Neuron (in vitro differentiated cells): ENCODE measurements at regions not wholly inside any gene's neighbourhood (a gene's known extent, or its start where the extent isn't known, plus 50 kb on each side); places are given as distances from the start of the nearest gene placed in this dataset.

Source experiments
- H2AFZ ChIP-seq: one replicate; pipeline ENCODE4 v1.6.1; 2013; ENCODE audit warnings: low read depth, mild to moderate bottlenecking, inconsistent platforms, low read length, moderate library complexity
- H3K27me3 ChIP-seq: one replicate; pipeline ENCODE4 v1.6.1; 2013; ENCODE audit warnings: low read length; ENCODE audit not compliant: insufficient read depth
- H3K36me3 ChIP-seq: one replicate; pipeline ENCODE4 v1.6.1; 2013; ENCODE audit warnings: low read length; ENCODE audit not compliant: insufficient read depth
- H3K4me1 ChIP-seq: one replicate; pipeline ENCODE4 v1.6.1; 2013; ENCODE audit warnings: low read length; ENCODE audit not compliant: insufficient read depth
- H3K4me3 ChIP-seq: 2 replicates; pipeline ENCODE4 v1.5.1; 2013; ENCODE audit warnings: mild to moderate bottlenecking, low read length, moderate library complexity
- H3K9me3 ChIP-seq: one replicate; pipeline ENCODE4 v1.6.1; 2013; ENCODE audit warnings: low read length

DNA sequence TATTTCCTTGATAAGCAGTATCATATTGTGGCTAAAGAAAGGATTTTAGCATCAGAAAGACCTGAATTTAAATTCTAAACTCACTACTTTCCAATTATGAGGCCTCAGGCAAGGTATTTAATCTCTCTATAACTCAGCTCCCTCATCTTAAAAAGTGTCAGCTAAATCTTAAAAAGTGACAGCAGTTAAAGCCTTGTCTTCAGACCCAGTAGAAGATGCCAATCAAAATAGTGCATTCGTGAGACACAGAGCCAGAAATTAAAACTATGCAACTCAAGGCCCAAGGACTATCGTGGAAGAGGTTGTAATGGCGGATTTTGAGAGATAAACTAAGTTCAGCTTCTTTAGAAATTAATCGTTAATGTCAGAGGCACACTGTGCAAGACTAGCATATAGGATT is 677.5 kb upstream of the BRINP3 start:
- H3K36me3 ChIP-seq = no peaks in the 10 kb centered on the region
- H3K9me3 ChIP-seq = no peaks in the 10 kb centered on the region
- H3K4me3 ChIP-seq = no peak overlapping the region
- H3K4me1 ChIP-seq = no peaks in the 10 kb centered on the region
- no peak overlapping the region for H2AFZ ChIP-seq
- no peaks in the 10 kb centered on the region for H3K27me3 ChIP-seq

DNA sequence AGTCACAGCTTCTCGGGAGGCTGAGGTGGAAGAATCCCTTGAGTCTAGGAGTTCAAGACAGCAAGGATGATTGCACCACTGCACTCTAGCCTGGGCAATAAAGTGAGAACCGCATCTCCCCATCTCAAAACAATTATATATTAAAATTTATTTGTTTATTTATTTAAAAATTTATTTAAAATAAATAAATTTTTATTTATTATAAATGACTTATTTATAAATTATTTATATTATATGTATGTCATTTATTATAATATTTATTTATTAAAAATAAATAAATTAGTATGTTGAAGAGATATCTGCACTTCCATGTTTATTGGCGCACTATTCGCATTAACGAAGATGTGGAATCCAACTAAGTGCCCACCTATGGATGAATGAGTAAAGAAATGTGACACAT is 683.2 kb upstream of the BRINP3 start:
- Histone ChIP-seq H2AFZ (no peak overlapping the region), H3K4me3 (no peak overlapping the region), H3K9me3 (no peaks in the 10 kb centered on the region), H3K36me3 (no peaks in the 10 kb centered on the region), H3K27me3 (no peaks in the 10 kb centered on the region), H3K4me1 (no peaks in the 10 kb centered on the region)

DNA sequence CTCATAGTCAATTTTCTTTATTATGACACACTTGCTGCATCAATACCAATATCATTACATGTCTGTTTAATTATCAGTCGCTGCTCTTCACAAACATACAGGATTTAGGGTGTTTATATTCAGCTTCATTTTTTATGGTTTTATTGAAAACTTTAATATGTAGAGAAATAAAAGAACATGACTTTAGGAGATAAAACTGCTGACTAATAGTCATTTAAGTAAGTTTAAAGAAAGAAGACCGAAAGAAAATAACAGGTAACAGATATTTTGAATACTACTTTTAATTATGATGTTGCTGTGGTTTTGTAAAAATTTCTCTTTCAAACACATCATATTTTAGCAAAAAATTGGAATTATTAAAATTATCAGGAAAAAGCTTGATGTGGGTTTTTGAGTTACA is 685.1 kb upstream of the BRINP3 start:
- H2AFZ ChIP-seq = no peak overlapping the region
- no peaks in the 10 kb centered on the region for H3K9me3 ChIP-seq
- no peak overlapping the region for H3K4me3 ChIP-seq
- no peaks in the 10 kb centered on the region for H3K36me3 ChIP-seq
- H3K27me3 ChIP-seq = no peaks in the 10 kb centered on the region
- H3K4me1 ChIP-seq = no peaks in the 10 kb centered on the region

DNA sequence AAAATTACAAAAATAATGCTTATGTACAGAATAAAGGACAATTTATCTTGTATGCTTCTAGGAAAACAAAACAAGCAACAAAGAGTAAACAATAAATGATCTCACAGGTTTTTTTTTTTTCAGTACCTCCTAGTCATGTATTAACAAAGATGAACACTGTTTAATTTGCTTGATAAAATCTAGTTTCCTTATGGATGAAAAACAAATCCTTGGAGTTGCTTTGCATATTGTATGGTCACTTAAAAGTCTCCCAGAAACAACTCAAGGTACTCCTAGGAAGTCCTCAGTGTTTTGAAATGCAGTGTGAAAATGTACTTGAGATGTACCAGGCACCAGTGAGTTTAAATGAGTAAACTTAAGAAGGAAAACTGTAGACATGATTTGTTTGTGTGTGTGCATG is 686.0 kb upstream of the BRINP3 start:
- no peaks in the 10 kb centered on the region for H3K27me3 ChIP-seq
- no peaks in the 10 kb centered on the region for H3K36me3 ChIP-seq
- no peak overlapping the region for H2AFZ ChIP-seq
- no peaks in the 10 kb centered on the region for H3K9me3 ChIP-seq
- no peaks in the 10 kb centered on the region for H3K4me1 ChIP-seq
- H3K4me3 ChIP-seq = no peak overlapping the region

DNA sequence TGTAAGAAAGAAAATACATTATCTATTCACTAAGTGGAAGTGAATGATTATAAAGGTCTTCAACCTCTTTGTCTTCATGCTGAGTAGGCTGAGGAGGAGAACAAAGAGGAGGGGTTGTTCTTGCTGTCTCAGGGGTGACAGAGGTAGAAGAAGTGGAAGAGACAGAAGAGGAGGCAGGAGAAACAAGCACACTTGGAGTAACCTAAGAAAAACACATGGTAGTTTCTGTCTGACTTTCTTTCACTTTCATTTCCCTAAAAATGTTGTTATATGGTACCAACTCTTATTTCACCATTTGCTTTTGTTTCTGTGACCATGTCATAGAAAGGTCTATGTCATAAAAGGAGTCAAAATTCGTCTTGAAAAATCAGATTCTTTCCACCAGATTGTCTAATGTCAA is 696.6 kb upstream of the BRINP3 start:
- no peak overlapping the region for H3K4me3 ChIP-seq
- no peak overlapping the region for H2AFZ ChIP-seq
- peaks cover 13% of the 10 kb centered on the region for H3K4me1 ChIP-seq
- no peaks in the 10 kb centered on the region for H3K36me3 ChIP-seq
- H3K9me3 ChIP-seq = no peaks in the 10 kb centered on the region
- H3K27me3 ChIP-seq = no peaks in the 10 kb centered on the region

DNA sequence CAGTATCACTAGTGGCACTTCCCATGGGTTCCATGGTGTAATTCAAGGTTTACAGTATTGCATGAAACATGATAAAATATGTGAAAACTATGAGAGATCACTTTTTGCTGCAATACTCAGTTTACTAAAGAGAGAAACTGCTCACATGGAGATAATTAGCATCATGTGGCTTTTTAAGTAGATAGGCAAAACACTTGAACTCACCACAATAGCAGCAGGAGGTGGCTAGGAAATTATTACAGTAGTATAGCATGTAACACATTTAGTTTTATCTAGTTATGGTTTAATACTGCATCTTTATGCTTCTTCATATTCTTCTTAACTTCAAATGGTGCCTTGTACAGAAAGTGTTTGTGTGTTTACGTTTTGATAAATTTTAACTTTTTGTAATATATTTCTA is 698.5 kb upstream of the BRINP3 start:
- no peaks in the 10 kb centered on the region for H3K27me3 ChIP-seq
- no peaks in the 10 kb centered on the region for H3K9me3 ChIP-seq
- no peak overlapping the region for H3K4me3 ChIP-seq
- peaks cover 13% of the 10 kb centered on the region for H3K4me1 ChIP-seq
- no peak overlapping the region for H2AFZ ChIP-seq
- no peaks in the 10 kb centered on the region for H3K36me3 ChIP-seq

DNA sequence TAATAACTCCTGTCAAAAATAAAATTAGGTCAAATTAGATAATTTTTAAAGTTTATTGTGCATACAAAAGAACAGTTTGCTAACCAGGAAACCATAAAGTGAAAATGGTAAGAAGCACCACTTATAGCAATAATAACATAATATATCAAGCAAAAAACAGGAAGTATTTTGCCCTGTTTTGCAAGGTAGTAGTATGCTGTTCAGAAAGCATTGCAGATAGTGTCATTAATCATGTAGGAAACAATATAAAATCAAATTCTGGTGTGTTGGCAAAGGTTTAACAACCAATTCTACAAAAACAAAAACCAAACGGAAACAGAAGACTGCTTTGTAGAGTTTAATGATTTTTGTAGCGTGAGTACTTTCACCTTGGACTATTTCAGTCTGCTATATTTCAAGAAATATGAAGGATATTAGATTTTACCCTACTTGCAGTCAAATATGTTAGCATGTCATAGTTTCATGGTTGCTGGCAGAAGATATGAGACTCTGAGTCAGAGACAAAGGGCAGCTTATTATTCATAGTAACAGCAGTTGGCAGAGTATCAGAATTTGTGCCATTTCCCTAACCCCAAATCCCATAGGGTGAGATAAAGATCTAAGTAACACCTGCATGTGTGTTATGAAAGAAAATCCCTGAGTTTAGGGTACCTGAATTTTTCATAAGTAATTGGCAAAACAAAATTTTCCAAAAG is 729.0 kb upstream of the BRINP3 start:
- no peaks in the 10 kb centered on the region for H3K4me1 ChIP-seq

DNA sequence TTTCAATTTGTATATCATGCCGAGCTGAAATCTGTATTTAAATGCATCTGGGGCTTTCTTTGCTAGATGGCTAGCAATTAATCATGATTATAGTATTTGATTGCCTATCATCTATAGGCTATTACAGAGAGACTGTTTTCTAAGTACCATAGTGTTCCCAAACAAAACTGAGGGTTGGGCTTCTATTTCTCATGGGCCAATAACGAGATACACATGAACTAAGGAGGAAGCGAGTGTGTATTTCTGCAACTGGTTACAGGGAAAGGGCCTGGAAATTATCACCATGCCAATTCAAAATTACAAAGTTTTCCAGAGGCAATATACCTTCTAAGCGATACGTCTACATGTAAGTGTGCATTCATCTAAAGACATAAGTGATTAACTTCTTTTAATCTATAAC is 744.5 kb upstream of the BRINP3 start:
- no peak overlapping the region for H3K4me3 ChIP-seq
- no peaks in the 10 kb centered on the region for H3K27me3 ChIP-seq
- no peak overlapping the region for H2AFZ ChIP-seq
- H3K4me1 ChIP-seq = no peaks in the 10 kb centered on the region
- H3K36me3 ChIP-seq = no peaks in the 10 kb centered on the region
- H3K9me3 ChIP-seq = peaks cover 1% of the 10 kb centered on the region

More for the DNA sequence above, 729.0 kb upstream of the BRINP3 start:
- no peaks in the 10 kb centered on the region for H3K9me3 ChIP-seq
- no peak overlapping the region for H3K4me3 ChIP-seq
- no peak overlapping the region for H2AFZ ChIP-seq
- no peaks in the 10 kb centered on the region for H3K36me3 ChIP-seq
- H3K27me3 ChIP-seq = no peaks in the 10 kb centered on the region

DNA sequence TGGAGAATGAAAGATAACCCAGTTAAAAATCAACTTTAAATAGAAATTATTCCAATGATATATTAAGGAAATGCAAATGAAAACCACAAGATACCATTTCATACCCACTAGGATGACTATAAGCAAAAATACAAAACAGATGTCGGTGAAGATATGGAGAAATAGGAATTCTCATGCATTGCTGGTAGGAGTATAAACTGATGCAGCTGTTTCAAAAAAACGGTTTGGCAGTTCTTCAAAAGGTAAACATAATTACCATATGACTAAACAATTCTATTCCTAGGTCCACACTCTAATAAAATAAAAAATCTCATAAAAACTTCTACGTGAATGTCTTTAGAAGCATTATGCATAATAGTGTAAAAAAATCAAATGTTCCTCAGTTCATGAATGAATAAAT is 763.3 kb upstream of the BRINP3 start:
- Histone ChIP-seq H2AFZ (no peak overlapping the region), H3K36me3 (no peaks in the 10 kb centered on the region), H3K9me3 (peaks cover 2% of the 10 kb centered on the region), H3K27me3 (no peaks in the 10 kb centered on the region), H3K4me3 (no peak overlapping the region), H3K4me1 (no peaks in the 10 kb centered on the region)

DNA sequence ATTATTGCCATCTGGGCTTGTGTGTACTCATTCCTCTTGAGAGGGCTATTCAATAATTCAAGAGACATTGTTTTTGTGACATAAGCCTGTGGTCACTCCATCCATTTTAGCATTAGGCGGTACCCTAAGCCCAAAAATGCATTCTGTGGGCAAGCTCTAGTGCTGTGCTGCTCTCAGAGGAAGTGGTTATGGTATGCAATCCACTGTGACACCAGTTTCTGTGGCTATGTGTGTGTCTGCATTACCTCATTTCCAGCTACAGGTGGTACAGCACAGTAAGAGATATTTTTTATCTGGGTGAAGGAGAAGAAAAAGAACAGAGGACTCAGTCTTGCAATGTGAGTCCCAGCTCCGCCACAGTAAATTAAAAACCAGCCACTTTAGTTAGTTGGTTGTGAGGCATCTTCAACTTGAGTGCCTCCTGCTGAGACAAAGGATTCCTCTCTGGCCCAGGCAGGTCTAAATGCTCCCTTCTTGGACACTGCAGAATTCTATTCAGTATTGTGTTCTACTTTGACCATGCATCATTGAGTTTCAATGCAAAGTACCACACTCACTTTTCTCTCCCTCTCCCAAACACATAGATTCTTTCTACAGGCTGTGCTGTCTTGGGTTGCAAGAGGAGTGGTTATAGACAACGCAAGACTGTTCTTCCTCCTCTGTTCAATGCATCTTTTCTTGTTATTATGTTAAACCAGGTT is 777.8 kb upstream of the BRINP3 start:
- Histone ChIP-seq H3K27me3 (no peaks in the 10 kb centered on the region), H3K36me3 (no peaks in the 10 kb centered on the region), H3K4me3 (no peak overlapping the region), H2AFZ (no peak overlapping the region), H3K4me1 (peaks cover 3% of the 10 kb centered on the region), H3K9me3 (no peaks in the 10 kb centered on the region)

DNA sequence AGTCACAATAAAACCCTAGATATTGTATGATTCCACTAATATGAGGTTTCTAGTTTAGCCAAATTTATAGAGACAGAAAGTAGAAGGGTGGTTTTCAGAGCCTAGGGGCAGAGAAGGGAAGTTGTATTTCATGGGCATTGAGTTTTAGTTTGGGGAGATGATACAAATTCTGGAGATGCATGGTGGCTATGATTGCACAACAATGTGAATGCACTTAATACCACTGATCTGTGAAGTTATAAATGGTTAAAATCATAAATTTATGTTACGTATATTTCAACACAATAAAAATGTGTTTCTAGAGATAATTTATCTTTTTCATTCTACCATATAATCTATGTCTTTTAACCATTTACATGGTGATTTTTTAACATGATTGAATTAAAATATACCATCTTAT is 779.3 kb upstream of the BRINP3 start:
- no peaks in the 10 kb centered on the region for H3K9me3 ChIP-seq
- H3K36me3 ChIP-seq = no peaks in the 10 kb centered on the region
- no peaks in the 10 kb centered on the region for H3K27me3 ChIP-seq
- H3K4me3 ChIP-seq = no peak overlapping the region
- no peak overlapping the region for H2AFZ ChIP-seq
- peaks cover 3% of the 10 kb centered on the region for H3K4me1 ChIP-seq

DNA sequence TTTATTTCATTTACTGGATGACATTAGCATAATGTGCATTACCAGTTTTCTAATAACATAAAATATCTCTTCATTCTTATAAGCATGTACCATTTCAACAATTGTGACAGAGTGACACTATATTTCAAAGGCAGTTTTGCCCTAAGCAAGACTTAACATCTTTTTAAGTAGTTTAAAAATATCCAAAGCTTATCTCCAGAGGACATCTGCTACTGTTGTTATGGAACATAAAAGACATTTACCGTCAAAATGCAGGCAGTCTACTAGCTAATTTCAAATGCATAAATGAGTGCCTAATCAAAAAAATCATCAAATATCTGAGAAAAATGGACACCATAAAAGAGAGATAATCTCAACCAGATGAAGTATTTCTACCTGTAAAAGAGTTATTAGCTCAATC is 782.4 kb upstream of the BRINP3 start:
- no peaks in the 10 kb centered on the region for H3K27me3 ChIP-seq
- H3K4me1 ChIP-seq = peaks cover 3% of the 10 kb centered on the region
- no peak overlapping the region for H3K4me3 ChIP-seq
- no peaks in the 10 kb centered on the region for H3K36me3 ChIP-seq
- H3K9me3 ChIP-seq = no peaks in the 10 kb centered on the region
- no peak overlapping the region for H2AFZ ChIP-seq

DNA sequence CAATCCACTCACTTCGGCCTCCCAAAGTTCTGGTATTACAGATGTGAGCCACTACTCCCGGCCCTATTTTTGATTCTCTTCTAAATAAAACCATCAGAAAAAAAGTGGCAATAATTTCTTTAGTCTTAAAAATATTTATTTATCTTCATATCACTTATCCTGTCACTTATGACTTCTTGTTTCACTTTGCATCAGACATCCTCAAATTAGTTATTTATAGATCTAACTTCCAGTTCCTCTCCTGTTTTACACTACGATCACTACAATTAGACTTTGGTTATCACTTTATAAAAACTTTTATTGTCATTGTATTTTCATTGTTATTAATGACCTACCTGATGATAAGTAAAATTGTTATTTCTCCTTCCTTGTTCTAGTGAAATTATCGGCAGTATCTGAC is 783.4 kb upstream of the BRINP3 start:
- Histone ChIP-seq H2AFZ (no peak overlapping the region), H3K27me3 (no peaks in the 10 kb centered on the region), H3K4me3 (no peak overlapping the region), H3K4me1 (peaks cover 3% of the 10 kb centered on the region), H3K36me3 (no peaks in the 10 kb centered on the region), H3K9me3 (no peaks in the 10 kb centered on the region)
